ENCODE measurements at regions not wholly inside any gene's neighbourhood (a gene's known extent, or its start where the extent isn't known, plus 50 kb on each side); places are given as distances from the start of the nearest gene placed in this dataset.

GRCh38 chr5:68519143-68519542 is 303.6 kb downstream of the PIK3R1 start:
- no peak for TF ChIP-seq CTCF (conservative IDR thresholded peaks at IDR 0.05; ENCODE audit: low read depth, low read length)
- no peak for TF ChIP-seq EZH2 (IDR thresholded peaks at IDR 0.05; ENCODE audit: borderline replicate concordance, low read depth, low read length, poor library complexity, severe bottlenecking)

Measured in A673 (cell line).